Transverse colon (tissue), 3 donors: ENCODE measurements at regions not wholly inside any gene's neighbourhood (a gene's known extent, or its start where the extent isn't known, plus 50 kb on each side); places are given as distances from the start of the nearest gene placed in this dataset.

Source experiments
- CTCF ChIP-seq, 5 experiments: fragments of 200-600 bp in 3 of 5; fragments of 450-650 bp in 2 of 5; sonication (generic) in 3 of 5; IDR thresholded peaks; 1 replicate in 2 of 5; 2 replicates in 3 of 5; pipeline ENCODE4 v1.5.1; 2016 to 2017; ENCODE audit warnings: antibody characterized with exemption in 5 of 5, inconsistent platforms in 3 of 5, mild to moderate bottlenecking in 2 of 5, moderate library complexity in 1 of 5
- EP300 ChIP-seq: sonication (generic); formaldehyde crosslinking; IDR thresholded peaks from one replicate; pipeline ENCODE4 v1.6.1; 2017; ENCODE audit warnings: antibody characterized with exemption, low read depth
- POLR2A ChIP-seq: fragments of 450-650 bp; IDR thresholded peaks from one replicate; pipeline ENCODE4 v1.6.1; 2016; ENCODE audit warnings: antibody characterized with exemption, mild to moderate bottlenecking, moderate library complexity

DNA sequence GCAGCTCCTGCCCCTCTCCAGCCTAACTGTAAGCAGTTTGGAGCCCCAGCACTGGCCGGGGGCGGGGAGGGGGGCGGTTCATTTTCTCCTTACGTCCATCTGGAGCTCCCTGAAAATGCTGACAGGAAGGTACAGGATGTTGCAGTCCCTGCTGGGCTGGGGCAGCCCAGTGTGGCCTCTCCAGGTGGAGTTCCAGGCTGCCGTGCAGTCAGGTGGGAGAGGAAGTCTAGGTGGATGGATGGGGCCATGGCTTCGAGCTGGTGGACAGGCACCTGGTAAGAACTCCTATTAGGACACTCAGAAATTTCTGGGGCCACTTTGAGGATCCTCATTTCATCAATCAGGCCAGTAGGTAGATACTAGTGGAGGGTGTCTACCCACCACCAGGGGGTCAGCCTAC is 295.2 kb downstream of the CDH26 start:
- no peak for TF ChIP-seq CTCF (IDR thresholded peaks at IDR 0.05)
- TF ChIP-seq POLR2A: no peak
- TF ChIP-seq EP300: no peak
